Jurkat, Clone E6-1 (cell line): ENCODE measurements at regions not wholly inside any gene's neighbourhood (a gene's known extent, or its start where the extent isn't known, plus 50 kb on each side); places are given as distances from the start of the nearest gene placed in this dataset.

Experiments
- DNase-seq: peaks from one replicate; pipeline ENCODE4 v3.0.0-alpha.2; 2011; ENCODE audit warnings: low read depth, low spot score
- H3K4me3 ChIP-seq: 2 replicates; pipeline ENCODE4 v1.5.1; 2011; ENCODE audit warnings: mild to moderate bottlenecking, low read length, control low read depth, moderate library complexity

DNA sequence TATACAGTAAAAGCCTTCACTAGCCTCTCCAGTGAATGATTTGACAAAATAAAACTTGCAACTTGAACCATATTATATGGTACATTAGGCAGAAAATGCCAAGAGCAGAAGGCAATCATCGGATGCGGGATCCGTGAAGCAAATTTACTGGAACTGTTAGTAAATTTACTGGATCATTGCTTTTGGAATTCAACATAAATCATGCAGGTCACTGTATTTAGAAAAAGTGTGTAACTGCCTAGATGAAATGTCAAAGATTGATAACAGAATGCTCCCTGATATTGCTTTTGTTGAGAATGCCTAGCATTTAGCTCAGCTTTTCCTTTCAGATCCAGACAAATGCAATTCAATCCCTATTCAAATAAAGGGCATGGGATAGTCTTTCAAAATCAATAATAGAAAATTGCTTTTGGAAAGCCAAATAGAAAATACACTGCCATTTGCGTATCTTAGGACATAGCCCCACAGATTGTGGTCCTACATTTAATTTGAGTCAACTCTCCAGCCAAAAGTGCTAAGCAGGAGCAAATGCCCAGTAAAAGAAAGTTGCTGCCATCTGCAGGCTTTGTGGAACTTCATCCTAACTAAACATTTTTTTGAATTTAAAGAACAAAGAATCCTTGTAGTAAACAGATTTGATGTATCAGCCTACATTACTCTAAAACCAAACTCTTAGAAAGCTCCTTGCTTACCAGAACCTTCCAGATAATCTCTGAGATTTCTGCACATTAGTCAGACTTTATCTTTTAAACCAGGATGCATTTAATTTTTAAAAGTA lies 109.5 kb upstream of the HSF2 start:
- DNase-seq, result no peak
- H3K4me3 ChIP-seq, result no peak overlapping the region

DNA sequence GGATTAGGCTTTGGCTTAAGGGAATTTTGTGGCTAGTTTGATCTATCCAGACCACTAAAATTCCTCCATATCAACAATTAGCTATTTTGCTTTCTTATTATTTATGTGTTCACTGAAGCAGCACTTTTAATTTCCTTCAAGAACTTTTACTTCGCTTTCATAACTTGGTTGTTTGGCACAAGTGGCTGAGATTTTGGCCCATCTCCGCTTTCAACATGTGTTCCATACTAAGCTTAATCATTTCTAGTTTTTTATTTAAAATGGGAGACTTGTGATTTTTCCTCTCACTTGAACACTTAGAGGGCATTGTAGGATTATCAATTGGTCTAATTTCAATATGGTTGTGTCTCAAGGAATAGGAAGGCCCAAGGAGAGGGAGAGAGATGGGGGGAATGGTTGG lies 102.4 kb upstream of the HSF2 start:
- DNase-seq, result no peak
- H3K4me3 ChIP-seq, result no peak overlapping the region

DNA sequence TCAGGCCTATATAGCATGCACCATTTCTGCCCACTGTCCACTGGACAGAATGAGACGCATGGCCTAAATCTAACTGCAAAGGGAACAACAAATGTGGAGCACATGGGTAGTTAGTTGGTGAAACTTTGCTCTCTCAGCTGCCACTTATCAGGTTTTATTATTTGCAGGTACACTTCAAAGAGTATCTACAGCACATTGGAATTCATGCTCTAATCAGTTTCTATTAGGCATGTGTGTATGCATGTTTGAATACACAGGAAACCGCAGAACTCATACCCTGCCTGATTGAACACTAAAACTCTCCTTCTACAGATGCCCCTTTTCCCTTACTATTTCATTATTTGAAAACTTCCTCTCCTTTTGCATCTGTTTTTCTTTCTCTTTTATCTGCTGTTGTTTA lies 97.4 kb upstream of the HSF2 start:
- no peak overlapping the region for H3K4me3 ChIP-seq
- no peak for DNase-seq

DNA sequence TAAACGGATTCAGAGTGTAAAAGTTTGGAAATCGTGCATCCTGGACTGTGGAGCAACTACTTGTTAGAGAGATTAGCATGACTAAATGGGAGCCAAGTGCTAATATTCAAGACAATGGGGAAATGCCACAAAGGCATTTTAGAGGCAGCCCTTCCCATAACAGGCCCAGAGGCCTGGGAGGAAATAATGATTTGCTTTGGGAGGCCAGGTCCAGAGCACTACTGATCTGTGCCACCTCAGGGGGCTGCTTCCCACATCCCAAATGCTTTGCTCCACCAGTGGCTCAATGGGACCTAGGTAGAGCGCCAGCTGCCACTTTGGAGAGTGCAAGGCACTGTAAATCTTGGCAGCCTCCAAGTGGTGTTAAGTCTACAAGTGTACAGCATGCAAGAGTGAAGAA lies 91.9 kb upstream of the HSF2 start:
- DNase-seq, result no peak
- H3K4me3 ChIP-seq, result no peak overlapping the region

DNA sequence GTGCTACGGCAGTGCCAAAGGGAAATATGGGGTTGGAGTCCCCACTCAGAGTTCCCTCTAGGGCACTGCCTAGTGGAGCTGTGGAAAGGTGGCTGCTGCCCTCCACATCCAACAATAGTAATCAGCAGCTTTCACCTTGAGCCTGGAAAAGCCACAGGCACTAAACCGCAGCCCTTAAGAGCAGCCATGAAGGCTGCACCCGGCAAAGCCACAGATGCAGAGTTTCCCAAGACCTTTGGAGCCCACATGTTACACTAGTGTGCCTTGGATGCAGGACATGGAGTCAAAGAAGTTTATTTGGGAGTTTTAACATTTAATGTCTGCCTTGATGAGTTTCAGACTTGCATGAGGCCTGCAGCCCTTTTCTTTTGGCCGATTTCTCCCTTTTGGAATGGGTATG lies 91.4 kb upstream of the HSF2 start:
- no peak for DNase-seq
- H3K4me3 ChIP-seq, result no peak overlapping the region

DNA sequence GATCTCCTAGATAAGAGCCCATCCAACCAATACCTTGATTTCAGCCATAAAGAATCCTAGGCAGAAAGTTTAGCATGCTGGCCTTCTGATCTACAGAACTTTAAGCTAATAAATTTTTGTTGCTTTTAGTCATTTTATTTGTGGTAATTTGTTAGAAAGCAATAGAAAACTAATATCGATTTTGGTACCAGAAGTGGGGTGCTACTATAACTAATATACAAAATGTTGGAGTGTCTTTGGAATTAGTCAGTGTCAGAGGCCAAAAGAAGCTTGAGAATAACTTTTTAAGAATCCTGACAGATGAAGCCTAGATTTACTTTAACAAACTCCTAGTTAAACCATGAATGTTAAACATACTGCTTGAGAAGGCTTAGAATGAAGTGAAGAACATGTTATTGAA lies 83.6 kb upstream of the HSF2 start:
- no peak for DNase-seq
- no peak overlapping the region for H3K4me3 ChIP-seq

DNA sequence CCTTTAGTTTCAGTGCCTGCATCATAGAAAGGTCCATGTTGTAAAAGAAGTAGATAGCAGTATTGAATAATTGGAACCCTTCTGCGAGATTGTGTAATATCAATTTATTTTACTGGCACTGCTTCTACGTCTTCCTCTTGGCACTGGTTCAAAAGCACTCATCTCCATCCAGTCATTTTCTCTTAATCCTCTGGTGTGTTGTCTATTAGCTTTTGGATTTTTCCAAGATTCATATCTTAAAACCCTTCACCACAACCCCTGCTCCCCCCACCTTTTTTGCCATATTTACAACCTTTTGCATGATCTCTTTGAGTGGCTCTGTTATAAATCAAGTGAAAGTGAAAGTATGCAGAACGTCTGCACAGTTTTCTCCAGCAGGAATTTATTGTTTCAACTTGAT lies 76.6 kb upstream of the HSF2 start:
- peak overlapping the region; percentile 37 for H3K4me3 ChIP-seq
- DNase-seq, result no peak

DNA sequence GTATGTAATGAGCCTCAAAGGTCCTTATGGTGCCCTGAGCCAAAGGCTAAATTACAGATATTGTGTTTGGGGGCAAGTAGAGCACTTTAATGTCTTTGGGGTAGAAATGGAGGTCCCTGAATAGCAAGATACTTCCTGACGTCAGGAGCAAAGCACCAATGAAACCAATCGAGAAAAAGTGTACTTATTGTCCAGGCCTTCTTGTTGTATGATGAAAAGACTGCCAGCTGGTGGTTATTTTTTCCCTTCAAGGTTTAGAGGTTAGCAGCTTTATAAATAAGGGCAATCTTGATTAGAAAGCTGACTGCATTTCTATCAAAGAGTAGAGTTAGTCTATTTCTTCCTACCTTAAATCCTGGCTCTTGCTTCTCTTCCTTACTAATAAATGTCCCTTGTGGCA lies 76.1 kb upstream of the HSF2 start:
- H3K4me3 ChIP-seq, result peak overlapping the region; percentile 37
- no peak for DNase-seq

DNA sequence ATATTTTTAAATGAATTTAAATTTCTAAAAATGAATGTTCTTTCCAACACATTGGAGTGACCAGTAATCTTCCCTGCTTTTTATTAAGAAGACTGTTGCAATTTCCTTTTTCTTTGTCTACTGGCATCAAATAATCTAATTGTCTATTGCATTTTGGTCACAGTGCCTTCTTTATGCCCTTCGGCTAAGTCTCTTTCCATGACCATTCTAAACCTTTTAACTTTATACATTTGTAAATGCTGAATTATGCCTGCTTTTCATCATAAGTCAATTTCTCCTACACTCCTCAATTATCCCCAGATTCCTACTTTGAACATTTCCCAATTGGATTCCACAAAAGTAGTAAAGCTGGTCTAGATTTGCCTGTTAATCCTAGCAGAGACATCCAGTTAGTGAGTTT lies 69.1 kb upstream of the HSF2 start:
- no peak for DNase-seq
- H3K4me3 ChIP-seq, result no peak overlapping the region

DNA sequence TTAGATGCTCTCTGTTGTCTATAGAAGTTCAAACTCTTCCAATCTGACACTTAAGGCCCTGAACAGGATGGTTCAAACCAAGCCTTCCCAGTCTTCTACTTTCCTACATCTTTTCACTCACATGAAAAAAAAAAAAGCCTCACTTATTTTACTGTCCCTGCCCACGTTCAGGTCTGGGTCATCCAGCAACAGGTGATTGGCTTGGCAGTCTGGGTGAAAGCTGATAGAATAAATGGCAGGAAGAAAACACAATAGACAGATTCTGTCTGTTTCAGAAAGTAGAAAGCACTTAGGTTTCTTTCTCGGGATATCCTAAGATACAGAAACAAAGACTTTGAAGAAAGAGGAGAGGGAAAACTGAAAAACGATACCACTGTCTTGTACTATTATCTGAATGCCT lies 61.8 kb upstream of the HSF2 start:
- no peak overlapping the region for H3K4me3 ChIP-seq
- DNase-seq, result no peak

DNA sequence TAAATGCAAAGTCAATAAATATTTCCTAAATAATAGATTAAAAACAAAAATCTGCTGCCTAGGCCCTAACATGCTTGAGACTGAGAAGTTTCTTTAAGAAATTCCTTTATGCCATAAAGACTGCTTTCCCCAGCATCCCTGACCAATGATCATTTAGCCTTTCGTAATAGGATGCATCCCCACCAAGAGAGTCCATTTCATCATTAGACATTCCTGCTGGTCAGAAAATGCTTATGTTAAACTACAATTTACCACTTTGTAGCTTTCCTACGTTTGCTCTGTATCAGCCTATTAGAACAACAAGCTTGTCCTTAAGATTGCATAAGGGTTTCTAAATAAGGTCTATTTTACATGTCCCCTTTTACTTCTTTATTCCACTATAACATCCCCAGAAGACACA lies 59.8 kb upstream of the HSF2 start:
- no peak overlapping the region for H3K4me3 ChIP-seq
- no peak for DNase-seq

DNA sequence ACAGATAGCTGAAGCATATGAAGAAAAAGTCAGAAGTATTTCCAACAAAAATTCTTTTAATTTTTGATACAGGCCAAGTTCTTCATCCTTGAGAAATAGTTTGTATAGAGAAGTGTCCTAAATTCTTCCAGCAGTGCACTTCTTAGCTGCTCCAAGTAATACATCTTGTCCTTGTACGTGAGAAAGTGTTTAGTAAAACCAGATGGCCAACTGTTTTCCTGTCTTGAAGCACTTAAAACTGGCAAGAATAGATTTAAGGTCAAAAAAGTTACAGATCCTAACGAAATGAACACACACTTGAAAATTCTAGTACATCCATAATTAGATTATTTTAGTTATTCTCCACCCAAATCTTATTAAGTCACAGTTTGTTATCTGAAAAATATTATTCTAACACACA lies 52.2 kb upstream of the HSF2 start:
- no peak overlapping the region for H3K4me3 ChIP-seq
- DNase-seq, result no peak

DNA sequence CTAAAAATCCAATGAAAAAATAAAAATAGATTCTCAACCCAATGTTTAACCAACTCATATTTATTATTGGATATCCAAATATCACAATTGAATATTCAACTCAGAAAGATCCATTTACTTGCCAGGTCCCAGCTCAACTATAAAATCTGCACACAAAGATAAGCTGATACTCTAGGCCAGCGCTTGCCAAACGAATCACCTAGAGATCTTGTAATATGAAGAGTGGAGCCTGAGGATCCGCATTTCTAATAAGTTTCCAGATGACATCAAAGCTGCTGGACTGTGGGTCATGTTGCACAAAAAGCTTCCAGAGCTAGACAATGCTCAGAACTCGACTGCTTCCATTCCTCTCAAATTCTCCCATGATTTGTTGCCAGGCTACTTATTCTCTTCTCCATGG lies 51.7 kb upstream of the HSF2 start:
- no peak for DNase-seq
- no peak overlapping the region for H3K4me3 ChIP-seq
